Kasumi-1 (cell line): ENCODE measurements at regions not wholly inside any gene's neighbourhood (a gene's known extent, or its start where the extent isn't known, plus 50 kb on each side); places are given as distances from the start of the nearest gene placed in this dataset.

Experiments
- DNase-seq, 2 experiments: peaks; one replicate each; lab custom pipeline; 2025; lab: John Stamatoyannopoulos, UW

- no peak for DNase-seq
These were observed 174.1 kb upstream of the GPR26 start for GRCh38 chr10:123492016-123492415.

- no peak for DNase-seq
These were observed 171.8 kb upstream of the GPR26 start for GRCh38 chr10:123494301-123494808.

GRCh38 chr10:123496375-123496774, 169.8 kb upstream of the GPR26 start:
- no peak for DNase-seq

GRCh38 chr10:123496996-123497660, 169.0 kb upstream of the GPR26 start:
- DNase-seq, result no peak

GRCh38 chr10:123500110-123500509, 166.0 kb upstream of the GPR26 start:
- DNase-seq, result no peak

GRCh38 chr10:123501148-123501547, 165.0 kb upstream of the GPR26 start:
- no peak for DNase-seq

GRCh38 chr10:123502983-123503382, 163.2 kb upstream of the GPR26 start:
- no peak for DNase-seq

- no peak for DNase-seq
These were observed 159.7 kb upstream of the GPR26 start for GRCh38 chr10:123506455-123506854.

- DNase-seq, result no peak
These were observed 158.9 kb upstream of the GPR26 start for GRCh38 chr10:123507298-123507697.

- no peak for DNase-seq
These were observed 156.8 kb upstream of the GPR26 start for GRCh38 chr10:123509338-123509737.

- DNase-seq, result no peak
These were observed 153.0 kb upstream of the GPR26 start for GRCh38 chr10:123512901-123513775.

GRCh38 chr10:123513870-123514269, 152.3 kb upstream of the GPR26 start:
- DNase-seq, result no peak

- no peak for DNase-seq
These were observed 151.2 kb upstream of the GPR26 start for GRCh38 chr10:123514996-123515395.

- no peak for DNase-seq
These were observed 150.5 kb upstream of the GPR26 start for GRCh38 chr10:123515661-123516060.

- DNase-seq, result no peak
These were observed 149.9 kb upstream of the GPR26 start for GRCh38 chr10:123516291-123516690.

GRCh38 chr10:123517426-123517825, 148.7 kb upstream of the GPR26 start:
- DNase-seq, result no peak

GRCh38 chr10:123517901-123518300, 148.3 kb upstream of the GPR26 start:
- no peak for DNase-seq

- no peak for DNase-seq
These were observed 147.4 kb upstream of the GPR26 start for GRCh38 chr10:123518765-123519164.

- DNase-seq, result no peak
These were observed 146.3 kb upstream of the GPR26 start for GRCh38 chr10:123519861-123520260.

GRCh38 chr10:123521076-123521475, 145.1 kb upstream of the GPR26 start:
- DNase-seq, result no peak

- no peak for DNase-seq
These were observed 144.6 kb upstream of the GPR26 start for GRCh38 chr10:123521556-123521955.

- DNase-seq, result no peak
These were observed 143.3 kb upstream of the GPR26 start for GRCh38 chr10:123522702-123523312.

- DNase-seq, result no peak
These were observed 142.3 kb upstream of the GPR26 start for GRCh38 chr10:123523833-123524232.
